SK-N-MC (cell line): ENCODE measurements at regions not wholly inside any gene's neighbourhood (a gene's known extent, or its start where the extent isn't known, plus 50 kb on each side); places are given as distances from the start of the nearest gene placed in this dataset.

Source experiments
- EZH2 ChIP-seq: fragments of 200-600 bp; sonication (generic); IDR thresholded peaks from one replicate; pipeline ENCODE4 v1.6.1; 2017; ENCODE audit warnings: antibody characterized with exemption
- FOXP2 ChIP-seq: optimal IDR thresholded peaks from 2 replicates; pipeline ENCODE3; 2011; ENCODE audit warnings: mild to moderate bottlenecking, moderate library complexity; ENCODE audit not compliant: insufficient read depth; ENCODE audit errors: extremely low read length, control extremely low read depth
- POLR2AphosphoS5 ChIP-seq: IDR thresholded peaks from 2 replicates; pipeline ENCODE4 v1.6.1; 2012; ENCODE audit warnings: mild to moderate bottlenecking, low read depth, low read length, borderline replicate concordance

- no peak for TF ChIP-seq EZH2
- no peak for TF ChIP-seq POLR2AphosphoS5
- TF ChIP-seq FOXP2, result no peak
These were observed 687.2 kb downstream of the TRIML1 start for GRCh38 chr4:188826393-188826792.
